GM12864 (cell line): ENCODE measurements at regions not wholly inside any gene's neighbourhood (a gene's known extent, or its start where the extent isn't known, plus 50 kb on each side); places are given as distances from the start of the nearest gene placed in this dataset.
A peak's percentile ranks its signal among the peaks of the same experiment; 100 is the strongest.

Source experiments
- DNase-seq: peaks from one replicate; pipeline ENCODE4 v3.0.0-alpha.2; 2011; ENCODE audit warnings: low read depth
- H3K4me3 ChIP-seq: 2 replicates; pipeline ENCODE4 v1.5.1; 2011; ENCODE audit warnings: mild to moderate bottlenecking, low read depth, low read length, control low read depth
- CTCF ChIP-seq: IDR thresholded peaks from 2 replicates; pipeline ENCODE4 v1.5.1; 2011; ENCODE audit warnings: low read depth, mild to moderate bottlenecking, moderate library complexity, low read length, control low read depth, inconsistent platforms; ENCODE audit errors: missing control alignments

- TF ChIP-seq CTCF: no peak
- DNase-seq: no peak
- no peak overlapping the region for H3K4me3 ChIP-seq
Observed at GRCh38 chr9:2464624-2465023, 157.0 kb upstream of the VLDLR start.

GRCh38 chr9:2465516-2465915, 156.1 kb upstream of the VLDLR start:
- no peak for DNase-seq
- no peak overlapping the region for H3K4me3 ChIP-seq
- no peak for TF ChIP-seq CTCF

GRCh38 chr9:2465921-2466460, 155.6 kb upstream of the VLDLR start:
- no peak for TF ChIP-seq CTCF
- peak; percentile 60 for DNase-seq
- no peak overlapping the region for H3K4me3 ChIP-seq

- no peak overlapping the region for H3K4me3 ChIP-seq
- TF ChIP-seq CTCF: no peak
- no peak for DNase-seq
Observed at GRCh38 chr9:2466703-2467102, 154.9 kb upstream of the VLDLR start.

- no peak for TF ChIP-seq CTCF
- no peak for DNase-seq
- H3K4me3 ChIP-seq: no peak overlapping the region
Observed at GRCh38 chr9:2469681-2470221, 151.8 kb upstream of the VLDLR start.

GRCh38 chr9:2473681-2474080, 147.9 kb upstream of the VLDLR start:
- no peak for DNase-seq
- TF ChIP-seq CTCF: no peak
- no peak overlapping the region for H3K4me3 ChIP-seq

- TF ChIP-seq CTCF: no peak
- DNase-seq: no peak
- no peak overlapping the region for H3K4me3 ChIP-seq
Observed at GRCh38 chr9:2477755-2478154, 143.8 kb upstream of the VLDLR start.
